ENCODE measurements at regions not wholly inside any gene's neighbourhood (a gene's known extent, or its start where the extent isn't known, plus 50 kb on each side); places are given as distances from the start of the nearest gene placed in this dataset.

DNA sequence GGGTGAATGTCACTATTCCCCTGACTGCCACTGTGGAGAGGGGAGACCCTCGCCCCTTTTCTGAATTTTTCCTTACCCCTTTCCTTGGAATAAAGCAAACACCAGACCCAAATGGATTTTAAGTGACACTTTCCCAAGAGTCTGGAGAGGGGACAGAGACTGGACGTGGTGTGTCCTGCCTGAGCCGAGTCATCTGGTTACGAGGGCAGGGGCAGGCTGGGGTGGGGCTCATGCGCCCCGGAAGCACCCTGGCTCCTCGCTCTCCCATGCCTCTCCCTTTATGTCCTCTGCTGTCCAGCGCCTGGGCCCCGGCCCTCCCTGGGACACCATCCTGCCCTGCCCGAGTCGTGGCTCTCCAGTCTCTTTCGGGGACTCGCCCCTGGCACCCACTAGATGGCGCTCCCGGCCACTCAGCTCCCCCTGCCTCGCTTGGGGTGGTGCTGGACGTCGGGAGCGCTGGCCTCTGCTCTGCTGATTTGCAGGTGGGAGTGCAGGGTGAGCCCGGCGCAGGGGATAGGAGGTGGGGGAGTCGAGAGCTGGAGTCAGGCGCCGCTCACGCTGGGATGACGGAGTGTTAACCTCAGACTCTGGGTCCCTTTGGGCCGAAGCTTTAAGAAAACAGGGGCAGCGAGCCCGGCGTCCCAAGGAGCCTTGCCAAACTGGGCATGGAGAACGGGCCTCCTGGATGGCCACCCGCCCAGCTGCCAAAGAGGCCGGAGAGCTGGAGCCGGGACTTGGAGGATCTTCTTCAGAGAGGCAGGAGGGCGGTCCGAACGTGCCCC lies 89.8 kb downstream of the RPS6KA4 start:
- no peak overlapping the region for H3K9ac ChIP-seq (ENCODE audit: low read depth, low read length)
- H3K18ac ChIP-seq (ENCODE audit: low read depth, low read length), result no peak overlapping the region
- no peak overlapping the region for H3K56ac ChIP-seq (ENCODE audit: extremely low read depth, insufficient read depth, low read length)
- H3K9me3 ChIP-seq (ENCODE audit: control insufficient read depth, insufficient read depth, low read length), result no peaks in the 10 kb centered on the region
- no peak overlapping the region for H4K8ac ChIP-seq (ENCODE audit: low read depth in 2 of 2, low read length in 2 of 2)
- POLR2A ChIA-PET (ENCODE audit: unreplicated experiment), result no interaction called here
- H2BK15ac ChIP-seq (ENCODE audit: low read depth, low read length), result no peak overlapping the region
- ATAC-seq (ENCODE audit: low read depth) (peak; percentile 95), DNase-seq (peak; percentile 43)
- H3K4me2 ChIP-seq (ENCODE audit: low read depth, low read length), result peak overlapping the region; percentile 75
- no peaks in the 10 kb centered on the region for H3K36me3 ChIP-seq (ENCODE audit: control insufficient read depth, insufficient read depth, low read length)
- H4K5ac ChIP-seq (ENCODE audit: low read depth, low read length), result no peak overlapping the region
- intact Hi-C loops (cut with micrococcal nuclease) (loop anchor here (5.0 kb wide), 1 partner anchor 71 kb away; no protein-coding TSS in a partner anchor), in situ Hi-C loops (cut with MboI; ENCODE audit: low sequenced_read_pairs) (no loop called here), dilution Hi-C loops (cut with HindIII; ENCODE audit: low sequenced_read_pairs, unreplicated experiment) (no loop called here)
- H2BK120ac ChIP-seq (ENCODE audit: low read depth, low read length), result no peak overlapping the region
- no peak overlapping the region for H2AK5ac ChIP-seq (ENCODE audit: low read depth, low read length)
- no peak overlapping the region for H4K91ac ChIP-seq (ENCODE audit: insufficient read depth, low read depth, low read length)
- no peak overlapping the region for H3K23ac ChIP-seq (ENCODE audit: low read depth, low read length)
- no peak overlapping the region for H2BK20ac ChIP-seq (ENCODE audit: low read depth, low read length)
- H2BK5ac ChIP-seq (ENCODE audit: low read depth, low read length, poor library complexity, severe bottlenecking), result no peak overlapping the region
- H3K4ac ChIP-seq (ENCODE audit: low read depth, low read length), result no peak overlapping the region
- no peaks in the 10 kb centered on the region for H3K79me1 ChIP-seq (ENCODE audit: low read depth in 1 of 2, low read length in 2 of 2)
- no peak overlapping the region for H3K4me3 ChIP-seq (ENCODE audit: insufficient read depth, low read depth, low read length)
- 2% methylated on average over 11 of the region's 37 CpGs; no CpG with 5 or more reads in 1 of the 2 experiments for WGBS, 2 experiments (ENCODE audit: extremely low coverage in 2 of 2, insufficient read length in 1 of 2)
- peaks cover 39% of the 10 kb centered on the region for H3K27me3 ChIP-seq (ENCODE audit: control insufficient read depth, insufficient read depth, low read length)
- H3K9me1 ChIP-seq (ENCODE audit: insufficient read depth, low read length), result no peaks in the 10 kb centered on the region
- H3K27ac ChIP-seq (ENCODE audit: insufficient read depth, low read length), result no peak overlapping the region
- H2AK9ac ChIP-seq (replicated peaks; ENCODE audit: low read depth, low read length, poor library complexity), result peak overlapping the region; percentile 20
- CTCF ChIA-PET, result interaction anchor here (0.6 to 1.8 kb wide), 13 partner anchors 10 to 202 kb away, joined by 3 to 16 read pairs (median 3); no protein-coding TSS in a partner anchor
- H4K20me1 ChIP-seq (ENCODE audit: insufficient read depth, low read length), result no peaks in the 10 kb centered on the region
- peaks cover 5% of the 10 kb centered on the region for H3K4me1 ChIP-seq (ENCODE audit: control insufficient read depth, insufficient read depth, low read length)
- no peak overlapping the region for H3K14ac ChIP-seq (replicated peaks; ENCODE audit: low read depth, low read length)
- no TSS peak for BruUV-seq (replicated peaks)
- H2AFZ ChIP-seq (replicated peaks; ENCODE audit: low read length, poor library complexity), result peak overlapping the region; percentile 90
- no peak for TF ChIP-seq MAFK (IDR thresholded peaks at IDR 0.05; ENCODE audit: low read depth, low read length)
- TF ChIP-seq RFX5 (IDR thresholded peaks at IDR 0.05; ENCODE audit: low read depth, low read length), result no peak
- TF ChIP-seq POLR2A (IDR thresholded peaks at IDR 0.05; ENCODE audit: low read depth, low read length), result no peak
- TF ChIP-seq CEBPB (IDR thresholded peaks at IDR 0.05; ENCODE audit: low read depth, low read length), result no peak
- no peak for TF ChIP-seq NFE2L2 (IDR thresholded peaks at IDR 0.05; ENCODE audit: low read depth, low read length)
- TF ChIP-seq, protein P1, sequence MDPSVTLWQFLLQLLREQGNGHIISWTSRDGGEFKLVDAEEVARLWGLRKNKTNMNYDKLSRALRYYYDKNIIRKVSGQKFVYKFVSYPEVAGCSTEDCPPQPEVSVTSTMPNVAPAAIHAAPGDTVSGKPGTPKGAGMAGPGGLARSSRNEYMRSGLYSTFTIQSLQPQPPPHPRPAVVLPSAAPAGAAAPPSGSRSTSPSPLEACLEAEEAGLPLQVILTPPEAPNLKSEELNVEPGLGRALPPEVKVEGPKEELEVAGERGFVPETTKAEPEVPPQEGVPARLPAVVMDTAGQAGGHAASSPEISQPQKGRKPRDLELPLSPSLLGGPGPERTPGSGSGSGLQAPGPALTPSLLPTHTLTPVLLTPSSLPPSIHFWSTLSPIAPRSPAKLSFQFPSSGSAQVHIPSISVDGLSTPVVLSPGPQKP (IDR thresholded peaks at IDR 0.05; ENCODE audit: borderline replicate concordance, low read depth, low read length), result no peak
- TF ChIP-seq MAZ (IDR thresholded peaks at IDR 0.05; ENCODE audit: borderline replicate concordance, low read depth, low read length), result peak; percentile 51; the same call in 1 of the 2 replicates
- no peak for TF ChIP-seq MXI1 (IDR thresholded peaks at IDR 0.05; ENCODE audit: borderline replicate concordance, low read depth, low read length)
- no peak for TF ChIP-seq BHLHE40 (IDR thresholded peaks at IDR 0.05; ENCODE audit: low read depth, low read length)
- TF ChIP-seq, protein P2, sequence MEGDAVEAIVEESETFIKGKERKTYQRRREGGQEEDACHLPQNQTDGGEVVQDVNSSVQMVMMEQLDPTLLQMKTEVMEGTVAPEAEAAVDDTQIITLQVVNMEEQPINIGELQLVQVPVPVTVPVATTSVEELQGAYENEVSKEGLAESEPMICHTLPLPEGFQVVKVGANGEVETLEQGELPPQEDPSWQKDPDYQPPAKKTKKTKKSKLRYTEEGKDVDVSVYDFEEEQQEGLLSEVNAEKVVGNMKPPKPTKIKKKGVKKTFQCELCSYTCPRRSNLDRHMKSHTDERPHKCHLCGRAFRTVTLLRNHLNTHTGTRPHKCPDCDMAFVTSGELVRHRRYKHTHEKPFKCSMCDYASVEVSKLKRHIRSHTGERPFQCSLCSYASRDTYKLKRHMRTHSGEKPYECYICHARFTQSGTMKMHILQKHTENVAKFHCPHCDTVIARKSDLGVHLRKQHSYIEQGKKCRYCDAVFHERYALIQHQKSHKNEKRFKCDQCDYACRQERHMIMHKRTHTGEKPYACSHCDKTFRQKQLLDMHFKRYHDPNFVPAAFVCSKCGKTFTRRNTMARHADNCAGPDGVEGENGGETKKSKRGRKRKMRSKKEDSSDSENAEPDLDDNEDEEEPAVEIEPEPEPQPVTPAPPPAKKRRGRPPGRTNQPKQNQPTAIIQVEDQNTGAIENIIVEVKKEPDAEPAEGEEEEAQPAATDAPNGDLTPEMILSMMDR (conservative IDR thresholded peaks at IDR 0.05; ENCODE audit: low read depth, low read length), result peak; percentile 74
- TF ChIP-seq FOS (IDR thresholded peaks at IDR 0.05; ENCODE audit: low read depth, low read length), result no peak
- TF ChIP-seq, protein P3, sequence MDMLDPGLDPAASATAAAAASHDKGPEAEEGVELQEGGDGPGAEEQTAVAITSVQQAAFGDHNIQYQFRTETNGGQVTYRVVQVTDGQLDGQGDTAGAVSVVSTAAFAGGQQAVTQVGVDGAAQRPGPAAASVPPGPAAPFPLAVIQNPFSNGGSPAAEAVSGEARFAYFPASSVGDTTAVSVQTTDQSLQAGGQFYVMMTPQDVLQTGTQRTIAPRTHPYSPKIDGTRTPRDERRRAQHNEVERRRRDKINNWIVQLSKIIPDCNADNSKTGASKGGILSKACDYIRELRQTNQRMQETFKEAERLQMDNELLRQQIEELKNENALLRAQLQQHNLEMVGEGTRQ (IDR thresholded peaks at IDR 0.05; ENCODE audit: low read depth, low read length), result no peak
- no peak for TF ChIP-seq RCOR1 (IDR thresholded peaks at IDR 0.05; ENCODE audit: insufficient replicate concordance, low read length)
- TF ChIP-seq CHD1 (IDR thresholded peaks at IDR 0.05; ENCODE audit: low read depth, low read length), result no peak
- TF ChIP-seq SMC3 (IDR thresholded peaks at IDR 0.05; ENCODE audit: low read depth, low read length), result peak; percentile 33; the same call in 1 of the 2 replicates
